ENCODE measurements at regions not wholly inside any gene's neighbourhood (a gene's known extent, or its start where the extent isn't known, plus 50 kb on each side); places are given as distances from the start of the nearest gene placed in this dataset.

- TF ChIP-seq CTCF (conservative IDR thresholded peaks at IDR 0.05; ENCODE audit: low read length): no peak
- no peak for TF ChIP-seq EZH2phosphoT487 (IDR thresholded peaks at IDR 0.05; ENCODE audit: borderline replicate concordance, low read depth, low read length)
Measured at GRCh38 chr7:88477976-88478375, 171.3 kb upstream of the STEAP4 start.

Data from OCI-LY7 (cell line).